ENCODE measurements at regions not wholly inside any gene's neighbourhood (a gene's known extent, or its start where the extent isn't known, plus 50 kb on each side); places are given as distances from the start of the nearest gene placed in this dataset.

DNA sequence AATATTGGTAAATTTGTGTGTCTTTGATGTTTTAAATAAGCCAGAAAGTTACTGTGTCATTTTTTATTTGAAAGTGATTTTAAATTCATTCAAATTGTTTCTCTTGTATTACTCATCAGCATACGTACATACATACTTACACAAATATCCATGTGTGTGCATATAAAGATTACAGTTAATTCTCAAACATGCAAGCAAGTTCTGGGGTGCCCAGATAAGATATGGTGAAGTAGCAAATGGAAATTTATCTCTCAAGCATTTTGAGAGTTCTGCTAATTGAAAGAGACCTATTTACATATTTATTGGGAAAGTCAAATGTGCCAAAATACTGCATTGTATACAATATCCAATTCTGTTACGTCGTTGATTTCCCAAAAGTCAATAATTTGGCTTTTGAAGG is 1024.0 kb upstream of the CNTN5 start (continued):
- TF ChIP-seq CGGBP1 (CRISPR knock-in tag; IDR thresholded peaks at IDR 0.05) (no peak), KLF10 (CRISPR knock-in tag; IDR thresholded peaks at IDR 0.05) (no peak), ZSCAN32 (CRISPR knock-in tag; IDR thresholded peaks at IDR 0.05) (no peak), CBFA2T2 (conservative IDR thresholded peaks at IDR 0.05) (peak; percentile 86), TOE1 (IDR thresholded peaks at IDR 0.05; ENCODE audit: borderline replicate concordance) (no peak), TOE1 (CRISPR knock-in tag; IDR thresholded peaks at IDR 0.05; ENCODE audit: borderline replicate concordance, low read depth) (no peak), HDGF (IDR thresholded peaks at IDR 0.05) (no peak), ZNF696 (CRISPR knock-in tag; conservative IDR thresholded peaks at IDR 0.05) (no peak), RBFOX2 (IDR thresholded peaks at IDR 0.05; ENCODE audit: low read depth, low read length) (no peak), ZBTB1 (CRISPR knock-in tag; IDR thresholded peaks at IDR 0.05; ENCODE audit: borderline replicate concordance, low read depth) (no peak), ZNF23 (CRISPR knock-in tag; IDR thresholded peaks at IDR 0.05) (no peak), SMARCC2 (IDR thresholded peaks at IDR 0.05; ENCODE audit: low read depth) (peak; percentile 42; the same call in 1 of the 2 replicates), EGR1 (conservative IDR thresholded peaks at IDR 0.05) (no peak), NR1H2 (CRISPR knock-in tag; IDR thresholded peaks at IDR 0.05) (no peak), SOX6 (IDR thresholded peaks at IDR 0.05) (peak; percentile 66; the same call in 1 of the 2 replicates), GMEB1 (CRISPR knock-in tag; IDR thresholded peaks at IDR 0.05) (no peak), ZBTB33 (CRISPR knock-in tag; IDR thresholded peaks at IDR 0.05) (no peak), EP300 (IDR thresholded peaks at IDR 0.05; ENCODE audit: low read length) (peak; percentile 88), ZNF263 (CRISPR knock-in tag; IDR thresholded peaks at IDR 0.05; ENCODE audit: borderline replicate concordance) (no peak), PRPF4 (IDR thresholded peaks at IDR 0.05; ENCODE audit: insufficient read depth, low read depth, low read length, poor library complexity, severe bottlenecking) (no peak), COPS2 (conservative IDR thresholded peaks at IDR 0.05) (no peak), MCM3 (IDR thresholded peaks at IDR 0.05) (no peak)
- TF ChIP-seq, protein P1, sequence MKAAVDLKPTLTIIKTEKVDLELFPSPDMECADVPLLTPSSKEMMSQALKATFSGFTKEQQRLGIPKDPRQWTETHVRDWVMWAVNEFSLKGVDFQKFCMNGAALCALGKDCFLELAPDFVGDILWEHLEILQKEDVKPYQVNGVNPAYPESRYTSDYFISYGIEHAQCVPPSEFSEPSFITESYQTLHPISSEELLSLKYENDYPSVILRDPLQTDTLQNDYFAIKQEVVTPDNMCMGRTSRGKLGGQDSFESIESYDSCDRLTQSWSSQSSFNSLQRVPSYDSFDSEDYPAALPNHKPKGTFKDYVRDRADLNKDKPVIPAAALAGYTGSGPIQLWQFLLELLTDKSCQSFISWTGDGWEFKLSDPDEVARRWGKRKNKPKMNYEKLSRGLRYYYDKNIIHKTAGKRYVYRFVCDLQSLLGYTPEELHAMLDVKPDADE (conservative IDR thresholded peaks at IDR 0.05; ENCODE audit: control insufficient read depth, low read depth, low read length) = no peak
- TF ChIP-seq, protein P2, sequence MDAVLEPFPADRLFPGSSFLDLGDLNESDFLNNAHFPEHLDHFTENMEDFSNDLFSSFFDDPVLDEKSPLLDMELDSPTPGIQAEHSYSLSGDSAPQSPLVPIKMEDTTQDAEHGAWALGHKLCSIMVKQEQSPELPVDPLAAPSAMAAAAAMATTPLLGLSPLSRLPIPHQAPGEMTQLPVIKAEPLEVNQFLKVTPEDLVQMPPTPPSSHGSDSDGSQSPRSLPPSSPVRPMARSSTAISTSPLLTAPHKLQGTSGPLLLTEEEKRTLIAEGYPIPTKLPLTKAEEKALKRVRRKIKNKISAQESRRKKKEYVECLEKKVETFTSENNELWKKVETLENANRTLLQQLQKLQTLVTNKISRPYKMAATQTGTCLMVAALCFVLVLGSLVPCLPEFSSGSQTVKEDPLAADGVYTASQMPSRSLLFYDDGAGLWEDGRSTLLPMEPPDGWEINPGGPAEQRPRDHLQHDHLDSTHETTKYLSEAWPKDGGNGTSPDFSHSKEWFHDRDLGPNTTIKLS (IDR thresholded peaks at IDR 0.05; ENCODE audit: borderline replicate concordance, low read depth) = no peak

Data from K562 (cell line).